CD4-positive, CD25-positive, alpha-beta regulatory T cell (primary cell): ENCODE measurements at regions not wholly inside any gene's neighbourhood (a gene's known extent, or its start where the extent isn't known, plus 50 kb on each side); places are given as distances from the start of the nearest gene placed in this dataset.

Experiments
- ATAC-seq, 2 donors: fragments of 150-1000 bp; cut with Tn5 transposase; one replicate each; pipeline ENCODE4 v1.10.0; 2021; ENCODE audit warnings: low read depth in 2 of 2, moderate number of reproducible peaks in 2 of 2, moderate library complexity in 1 of 2
- DNase-seq, 3 donors: peaks; one replicate each; pipeline versions ENCODE4 v3.0.0 to v3.0.0-alpha.2; 2012 to 2022; ENCODE audit warnings: mixed read lengths in 1 of 3
- H3K27ac ChIP-seq: one replicate; pipeline ENCODE4 v1.7.0; 2013; ENCODE audit warnings: mild to moderate bottlenecking, low read length; ENCODE audit not compliant: insufficient read depth, poor library complexity, severe bottlenecking
- H3K27me3 ChIP-seq: one replicate; pipeline ENCODE4 v1.7.0; 2013; ENCODE audit warnings: low read length; ENCODE audit not compliant: control insufficient read depth, insufficient read depth
- H3K36me3 ChIP-seq: one replicate; pipeline ENCODE4 v1.7.0; 2013; ENCODE audit warnings: mild to moderate bottlenecking, low read length, moderate library complexity; ENCODE audit not compliant: control insufficient read depth, insufficient read depth
- H3K4me1 ChIP-seq: 2 replicates; pipeline ENCODE4 v1.7.0; 2013; ENCODE audit warnings: mild to moderate bottlenecking, low read length; ENCODE audit not compliant: insufficient read depth, control insufficient read depth, poor library complexity, severe bottlenecking
- H3K4me3 ChIP-seq: one replicate; pipeline ENCODE4 v1.7.0; 2013; ENCODE audit warnings: low read depth, mild to moderate bottlenecking, low read length, moderate library complexity
- H3K9me3 ChIP-seq, 2 experiments: 1 replicate in 1 of 2; 2 replicates in 1 of 2; pipeline ENCODE4 v1.7.0; 2013; ENCODE audit warnings: low read length in 2 of 2, mild to moderate bottlenecking in 1 of 2, moderate library complexity in 1 of 2; ENCODE audit not compliant: control insufficient read depth in 2 of 2
- H3K27ac Mint-ChIP-seq, 3 donors: one replicate each; pipeline ENCODE4 v1.8.0; 2020 to 2022; ENCODE audit warnings: mild to moderate bottlenecking in 3 of 3, mixed read lengths in 3 of 3, moderate library complexity in 2 of 3
- H3K27me3 Mint-ChIP-seq: one replicate; pipeline ENCODE4 v1.8.0; 2022; ENCODE audit warnings: mild to moderate bottlenecking, mixed read lengths
- H3K36me3 Mint-ChIP-seq: one replicate; pipeline ENCODE4 v1.8.0; 2020; ENCODE audit warnings: mixed read lengths
- H3K4me1 Mint-ChIP-seq, 4 donors: one replicate each; pipeline ENCODE4 v1.8.0; 2020 to 2022; ENCODE audit warnings: mixed read lengths in 4 of 4, mild to moderate bottlenecking in 1 of 4
- H3K4me3 Mint-ChIP-seq, 4 donors: one replicate each; pipeline ENCODE4 v1.8.0; 2020 to 2022; ENCODE audit warnings: mild to moderate bottlenecking in 4 of 4, mixed read lengths in 4 of 4, moderate library complexity in 3 of 4
- H3K9me3 Mint-ChIP-seq, 7 donors: one replicate each; pipeline ENCODE4 v1.8.0; 2020 to 2022; ENCODE audit warnings: mixed read lengths in 7 of 7, mild to moderate bottlenecking in 3 of 7, moderate library complexity in 2 of 7

GRCh38 chr5:156153602-156154001 lies 173.4 kb upstream of the SGCD start:
- no peak overlapping the region for H3K27ac ChIP-seq
- H3K9me3 Mint-ChIP-seq = peaks cover 0 to 3% (median 0%) of the 10 kb centered on the region in 7 donors
- no peaks in the 10 kb centered on the region for H3K4me1 Mint-ChIP-seq
- H3K27me3 ChIP-seq = no peaks in the 10 kb centered on the region
- no peak for ATAC-seq
- DNase-seq = no peak
- H3K9me3 ChIP-seq = no peaks in the 10 kb centered on the region
- no peaks in the 10 kb centered on the region for H3K4me1 ChIP-seq
- no peak overlapping the region for H3K4me3 Mint-ChIP-seq
- no peaks in the 10 kb centered on the region for H3K36me3 ChIP-seq
- H3K27me3 Mint-ChIP-seq = no peaks in the 10 kb centered on the region
- H3K27ac Mint-ChIP-seq = no peak overlapping the region
- no peaks in the 10 kb centered on the region for H3K36me3 Mint-ChIP-seq
- no peak overlapping the region for H3K4me3 ChIP-seq

- H3K4me1 Mint-ChIP-seq = no peaks in the 10 kb centered on the region
- no peaks in the 10 kb centered on the region for H3K27me3 Mint-ChIP-seq
- Histone ChIP-seq H3K27ac (no peak overlapping the region), H3K4me3 (no peak overlapping the region), H3K9me3 (no peaks in the 10 kb centered on the region), H3K36me3 (no peaks in the 10 kb centered on the region), H3K27me3 (no peaks in the 10 kb centered on the region), H3K4me1 (no peaks in the 10 kb centered on the region)
- DNase-seq = no peak
- no peaks in the 10 kb centered on the region for H3K36me3 Mint-ChIP-seq
- peaks cover 0 to 3% (median 0%) of the 10 kb centered on the region in 7 donors for H3K9me3 Mint-ChIP-seq
- no peak overlapping the region for H3K4me3 Mint-ChIP-seq
- H3K27ac Mint-ChIP-seq = no peak overlapping the region
- ATAC-seq = no peak
Observed at GRCh38 chr5:156154757-156155156, 172.2 kb upstream of the SGCD start.

DNA sequence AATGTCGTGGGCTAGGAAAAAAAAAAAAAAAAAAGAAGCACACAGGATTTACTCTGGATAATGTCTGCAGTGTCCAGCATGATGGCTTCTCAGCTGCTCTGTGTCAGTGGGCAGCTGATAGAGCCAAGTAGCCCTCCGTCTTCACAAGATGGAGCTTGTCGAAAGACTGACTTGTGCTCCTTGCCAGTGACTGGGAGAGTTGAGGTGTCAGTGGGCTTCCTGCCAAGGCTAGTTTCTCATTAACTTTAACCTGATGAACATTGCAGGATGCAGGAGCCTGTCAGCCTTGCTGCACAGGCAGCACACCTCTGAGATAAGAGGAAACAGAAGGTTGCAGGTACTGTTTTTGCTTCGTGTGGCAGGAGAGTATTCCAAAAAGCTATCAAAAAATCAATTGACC lies 171.4 kb upstream of the SGCD start:
- H3K27me3 ChIP-seq = no peaks in the 10 kb centered on the region
- no peaks in the 10 kb centered on the region for H3K36me3 Mint-ChIP-seq
- no peak overlapping the region for H3K4me3 ChIP-seq
- H3K9me3 ChIP-seq = no peaks in the 10 kb centered on the region
- H3K27me3 Mint-ChIP-seq = no peaks in the 10 kb centered on the region
- H3K27ac Mint-ChIP-seq = no peak overlapping the region
- DNase-seq (no peak), ATAC-seq (no peak)
- H3K4me1 Mint-ChIP-seq = no peaks in the 10 kb centered on the region
- no peaks in the 10 kb centered on the region for H3K4me1 ChIP-seq
- H3K9me3 Mint-ChIP-seq = no peaks in the 10 kb centered on the region
- H3K36me3 ChIP-seq = no peaks in the 10 kb centered on the region
- H3K27ac ChIP-seq = no peak overlapping the region
- no peak overlapping the region for H3K4me3 Mint-ChIP-seq

GRCh38 chr5:156164306-156164705 lies 162.7 kb upstream of the SGCD start:
- no peak overlapping the region for H3K27ac Mint-ChIP-seq
- Histone ChIP-seq H3K27me3 (no peaks in the 10 kb centered on the region), H3K4me1 (no peaks in the 10 kb centered on the region), H3K27ac (no peak overlapping the region), H3K36me3 (no peaks in the 10 kb centered on the region), H3K4me3 (no peak overlapping the region), H3K9me3 (no peaks in the 10 kb centered on the region)
- DNase-seq = no peak
- peaks cover 0 to 5% (median 0%) of the 10 kb centered on the region in 7 donors for H3K9me3 Mint-ChIP-seq
- no peak overlapping the region for H3K4me3 Mint-ChIP-seq
- no peaks in the 10 kb centered on the region for H3K4me1 Mint-ChIP-seq
- no peaks in the 10 kb centered on the region for H3K27me3 Mint-ChIP-seq
- ATAC-seq = no peak
- no peaks in the 10 kb centered on the region for H3K36me3 Mint-ChIP-seq

DNA sequence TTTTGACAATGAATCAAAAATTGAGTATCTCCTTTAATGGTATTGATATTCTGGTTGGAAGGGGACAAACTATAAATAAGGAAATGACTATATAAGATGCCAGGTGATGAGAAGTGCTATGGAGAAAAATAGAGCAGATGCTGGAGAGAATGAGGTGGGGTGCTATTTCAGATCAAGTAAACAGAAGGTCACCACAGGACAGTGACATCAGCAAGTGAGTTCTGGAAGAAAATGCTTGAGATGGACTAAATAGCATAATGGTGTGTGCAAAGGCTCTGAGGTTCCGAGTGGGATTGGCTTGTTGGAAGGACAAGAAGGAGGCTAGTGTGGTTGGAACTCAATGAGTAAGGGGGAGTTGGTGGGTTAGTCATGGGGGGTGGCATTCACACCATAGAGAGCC lies 157.5 kb upstream of the SGCD start:
- H3K9me3 Mint-ChIP-seq = peaks cover 0 to 5% (median 0%) of the 10 kb centered on the region in 7 donors
- H3K4me3 ChIP-seq = no peak overlapping the region
- no peaks in the 10 kb centered on the region for H3K27me3 Mint-ChIP-seq
- H3K27ac Mint-ChIP-seq = no peak overlapping the region
- no peaks in the 10 kb centered on the region for H3K4me1 Mint-ChIP-seq
- H3K36me3 Mint-ChIP-seq = no peaks in the 10 kb centered on the region
- H3K36me3 ChIP-seq = no peaks in the 10 kb centered on the region
- H3K4me3 Mint-ChIP-seq = no peak overlapping the region
- H3K9me3 ChIP-seq = no peaks in the 10 kb centered on the region
- H3K27ac ChIP-seq = no peak overlapping the region
- H3K27me3 ChIP-seq = no peaks in the 10 kb centered on the region
- DNase-seq = no peak
- ATAC-seq = no peak
- no peaks in the 10 kb centered on the region for H3K4me1 ChIP-seq

DNA sequence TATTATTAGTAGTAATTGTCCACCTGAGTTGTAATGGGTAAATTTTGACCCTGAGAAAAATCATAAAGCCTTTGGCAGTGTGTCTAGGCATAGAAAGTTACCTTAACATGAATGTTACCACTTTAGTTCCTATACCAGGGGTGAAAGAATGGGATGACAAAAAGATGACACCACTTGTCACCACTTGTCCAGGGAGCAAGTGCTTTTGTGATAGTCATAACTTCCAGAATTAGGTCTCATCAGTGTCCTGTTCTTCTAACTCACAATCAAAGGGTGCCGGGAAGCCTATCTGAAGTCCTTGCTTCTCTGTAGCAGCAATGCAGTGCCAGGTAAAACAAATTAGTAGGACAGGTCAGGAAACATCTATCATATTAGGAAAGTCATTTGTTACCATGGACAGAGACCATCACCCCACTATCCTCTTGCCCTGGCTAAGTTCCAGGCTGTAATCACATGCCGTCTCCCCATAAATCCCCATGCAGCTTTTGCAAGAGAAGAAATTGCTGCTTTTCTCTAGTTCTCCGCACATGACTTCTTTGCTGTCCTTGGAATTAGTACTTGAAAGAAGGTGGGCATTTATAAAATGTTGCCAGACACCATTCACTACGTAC lies 156.5 kb upstream of the SGCD start:
- ATAC-seq (no peak), DNase-seq (no peak)
- no peaks in the 10 kb centered on the region for H3K9me3 ChIP-seq
- no peaks in the 10 kb centered on the region for H3K36me3 Mint-ChIP-seq
- H3K4me3 ChIP-seq = no peak overlapping the region
- no peaks in the 10 kb centered on the region for H3K27me3 ChIP-seq
- H3K4me1 Mint-ChIP-seq = no peaks in the 10 kb centered on the region
- H3K36me3 ChIP-seq = no peaks in the 10 kb centered on the region
- no peaks in the 10 kb centered on the region for H3K27me3 Mint-ChIP-seq
- H3K27ac ChIP-seq = no peak overlapping the region
- H3K4me1 ChIP-seq = no peaks in the 10 kb centered on the region
- no peak overlapping the region for H3K4me3 Mint-ChIP-seq
- peaks cover 0 to 5% (median 0%) of the 10 kb centered on the region in 7 donors for H3K9me3 Mint-ChIP-seq
- no peak overlapping the region for H3K27ac Mint-ChIP-seq

DNA sequence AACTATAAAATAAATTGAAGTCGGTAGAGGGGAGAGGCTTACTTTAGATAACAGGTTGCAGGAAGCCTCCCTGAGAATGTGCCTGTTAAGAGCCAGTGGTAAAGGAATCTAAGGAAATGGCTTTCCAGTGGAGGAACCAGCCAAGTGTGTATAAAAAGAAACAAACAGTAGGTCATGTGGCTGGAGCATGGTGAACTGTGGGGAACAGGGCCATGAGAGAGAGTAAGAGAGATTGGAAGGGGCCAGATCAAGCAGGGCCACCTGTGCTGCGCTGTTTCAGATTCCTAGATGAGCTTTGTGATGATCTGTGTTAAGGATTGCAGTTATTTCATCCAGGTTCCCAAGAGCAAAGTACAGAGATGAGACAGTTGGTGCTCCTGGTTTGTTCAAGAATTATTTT lies 152.7 kb upstream of the SGCD start:
- ATAC-seq (no peak), DNase-seq (no peak)
- no peak overlapping the region for H3K27ac ChIP-seq
- H3K4me3 ChIP-seq = no peak overlapping the region
- no peaks in the 10 kb centered on the region for H3K27me3 Mint-ChIP-seq
- H3K27ac Mint-ChIP-seq = no peak overlapping the region
- H3K27me3 ChIP-seq = no peaks in the 10 kb centered on the region
- H3K36me3 Mint-ChIP-seq = no peaks in the 10 kb centered on the region
- H3K4me3 Mint-ChIP-seq = no peak overlapping the region
- no peaks in the 10 kb centered on the region for H3K4me1 Mint-ChIP-seq
- no peaks in the 10 kb centered on the region for H3K4me1 ChIP-seq
- no peaks in the 10 kb centered on the region for H3K9me3 ChIP-seq
- H3K36me3 ChIP-seq = no peaks in the 10 kb centered on the region
- H3K9me3 Mint-ChIP-seq = no peaks in the 10 kb centered on the region

DNA sequence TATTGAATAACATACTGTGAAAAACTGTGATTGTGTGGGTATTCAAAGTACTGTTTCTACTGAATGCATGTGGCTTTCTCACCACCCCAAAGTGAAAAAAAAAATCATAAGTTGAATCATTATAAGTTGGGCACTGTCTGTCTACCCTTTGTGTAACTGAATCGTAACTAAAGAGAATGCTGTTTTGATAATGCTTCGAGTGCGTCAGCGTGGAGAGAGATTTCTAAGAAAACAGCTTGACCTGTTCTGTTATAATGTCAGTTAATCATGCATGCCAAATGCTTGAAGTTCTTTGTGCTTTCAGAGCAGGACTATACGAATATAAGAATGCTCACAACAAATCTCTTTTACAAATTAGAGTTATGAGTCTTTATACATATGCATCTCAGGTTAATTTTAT lies 148.8 kb upstream of the SGCD start:
- H3K36me3 Mint-ChIP-seq = no peaks in the 10 kb centered on the region
- peaks cover 0 to 4% (median 0%) of the 10 kb centered on the region in 7 donors for H3K9me3 Mint-ChIP-seq
- no peaks in the 10 kb centered on the region for H3K27me3 ChIP-seq
- no peak for DNase-seq
- no peaks in the 10 kb centered on the region for H3K9me3 ChIP-seq
- no peak overlapping the region for H3K4me3 ChIP-seq
- H3K4me3 Mint-ChIP-seq = no peak overlapping the region
- H3K27ac Mint-ChIP-seq = no peak overlapping the region
- no peak overlapping the region for H3K27ac ChIP-seq
- no peaks in the 10 kb centered on the region for H3K36me3 ChIP-seq
- ATAC-seq = no peak
- H3K27me3 Mint-ChIP-seq = no peaks in the 10 kb centered on the region
- H3K4me1 Mint-ChIP-seq = no peaks in the 10 kb centered on the region
- H3K4me1 ChIP-seq = no peaks in the 10 kb centered on the region
